HT-29 (cell line): ENCODE measurements at regions not wholly inside any gene's neighbourhood (a gene's known extent, or its start where the extent isn't known, plus 50 kb on each side); places are given as distances from the start of the nearest gene placed in this dataset.

Experiments used
- DNase-seq: peaks from one replicate; pipeline ENCODE4 v3.0.0-alpha.2; 2015; ENCODE audit warnings: low spot score

- DNase-seq, result no peak
Observed at GRCh38 chr9:28714188-28714587, 1140.9 kb upstream of the C9orf72 start.

- DNase-seq, result no peak
Observed at GRCh38 chr9:28718226-28718625, 1144.9 kb upstream of the C9orf72 start.

GRCh38 chr9:28720746-28721145 is 1147.5 kb upstream of the C9orf72 start:
- no peak for DNase-seq

GRCh38 chr9:28730111-28730510 is 1156.8 kb upstream of the C9orf72 start:
- no peak for DNase-seq

- no peak for DNase-seq
Observed at GRCh38 chr9:28735738-28736342, 1162.6 kb upstream of the C9orf72 start.

GRCh38 chr9:28741459-28741858 is 1168.2 kb upstream of the C9orf72 start:
- DNase-seq, result no peak

GRCh38 chr9:28747351-28747985 is 1174.2 kb upstream of the C9orf72 start:
- DNase-seq, result no peak

- DNase-seq, result no peak
Observed at GRCh38 chr9:28750136-28750535, 1176.9 kb upstream of the C9orf72 start.

GRCh38 chr9:28758341-28758740 is 1185.1 kb upstream of the C9orf72 start:
- DNase-seq, result no peak

GRCh38 chr9:28758971-28759370 is 1185.7 kb upstream of the C9orf72 start:
- no peak for DNase-seq

GRCh38 chr9:28762167-28762566 is 1188.9 kb upstream of the C9orf72 start:
- DNase-seq, result no peak

GRCh38 chr9:28764532-28764931 is 1191.3 kb upstream of the C9orf72 start:
- no peak for DNase-seq

GRCh38 chr9:28770226-28770625 is 1196.9 kb upstream of the C9orf72 start:
- no peak for DNase-seq

- no peak for DNase-seq
Observed at GRCh38 chr9:28770827-28771226, 1197.5 kb upstream of the C9orf72 start.

GRCh38 chr9:28774433-28775235 is 1201.4 kb upstream of the C9orf72 start:
- peak; percentile 50 for DNase-seq

GRCh38 chr9:28779243-28779642 is 1206.0 kb upstream of the C9orf72 start:
- DNase-seq, result no peak

GRCh38 chr9:28781481-28781880 is 1208.2 kb upstream of the C9orf72 start:
- no peak for DNase-seq

- DNase-seq, result no peak
Observed at GRCh38 chr9:28782630-28783029, 1209.3 kb upstream of the C9orf72 start.

GRCh38 chr9:28792716-28793115 is 1219.4 kb upstream of the C9orf72 start:
- DNase-seq, result no peak

- no peak for DNase-seq
Observed at GRCh38 chr9:28799876-28800275, 1226.6 kb upstream of the C9orf72 start.

- no peak for DNase-seq
Observed at GRCh38 chr9:28801144-28801799, 1228.0 kb upstream of the C9orf72 start.

- no peak for DNase-seq
Observed at GRCh38 chr9:28805197-28805596, 1231.9 kb upstream of the C9orf72 start.
